ENCODE measurements at regions not wholly inside any gene's neighbourhood (a gene's known extent, or its start where the extent isn't known, plus 50 kb on each side); places are given as distances from the start of the nearest gene placed in this dataset.
A peak's percentile ranks its signal among the peaks of the same experiment; 100 is the strongest.

DNA sequence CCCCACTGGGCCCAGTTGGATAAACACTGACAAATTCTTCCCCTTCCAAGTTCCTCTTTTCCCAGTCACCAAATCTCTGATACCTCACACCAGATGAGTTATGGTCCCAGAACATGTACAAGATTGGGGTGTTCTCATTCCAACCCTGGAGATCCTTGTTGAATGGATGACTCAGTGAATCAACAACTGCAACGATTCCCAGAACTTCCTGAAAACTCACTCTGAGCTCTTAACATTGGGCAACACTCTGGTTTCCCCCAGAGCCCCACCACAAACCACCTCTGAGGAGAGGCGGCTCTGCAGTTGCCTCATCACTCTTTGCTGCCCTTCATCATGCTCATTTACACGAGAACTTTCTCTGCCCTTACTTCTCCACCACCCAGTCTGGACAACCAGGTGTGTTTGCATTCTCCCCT, 115.2 kb downstream of the MRPL14 start:
- CTCF ChIA-PET = interaction anchor here (0.8 to 3.0 kb wide), 3 partner anchors 10 to 51 kb away, joined by 3 to 17 read pairs (median 4); no protein-coding TSS in a partner anchor
- Histone ChIP-seq H3K79me2 (ENCODE audit: insufficient read depth, low read length) (no peaks in the 10 kb centered on the region), H3K27ac (ENCODE audit: low read depth, low read length) (no peak overlapping the region), H3K4me1 (ENCODE audit: control insufficient read depth in 1 of 2, insufficient read depth in 2 of 2, low read length in 2 of 2) (peaks cover 20 to 36% of the 10 kb centered on the region in 2 experiments), H3K4me2 (ENCODE audit: low read length) (peak overlapping the region; percentile 70), H3K4me3 (replicated peaks in 1 of 2; ENCODE audit: low read depth in 1 of 2, low read length in 2 of 2) (no peak overlapping the region), H3K27me3 (ENCODE audit: insufficient read depth, low read length) (no peaks in the 10 kb centered on the region), H3K9me3 (ENCODE audit: control insufficient read depth in 1 of 2, insufficient read depth in 1 of 2, low read depth in 1 of 2, low read length in 2 of 2) (no peaks in the 10 kb centered on the region), H3K9ac (ENCODE audit: low read length) (no peak overlapping the region), H4K20me1 (ENCODE audit: insufficient read depth) (no peaks in the 10 kb centered on the region), H2AFZ (ENCODE audit: low read depth, low read length, poor library complexity, severe bottlenecking) (no peak overlapping the region), H3K9me2 (ENCODE audit: insufficient read depth) (no peaks in the 10 kb centered on the region), H3K36me3 (ENCODE audit: control insufficient read depth in 1 of 2, insufficient read depth in 2 of 2, low read length in 2 of 2) (no peaks in the 10 kb centered on the region)
- no peak for TF ChIP-seq POLR2AphosphoS5 (IDR thresholded peaks at IDR 0.05; ENCODE audit: low read depth, low read length)
- TF ChIP-seq RAD21 (IDR thresholded peaks at IDR 0.05; ENCODE audit: low read depth) = no peak
- TF ChIP-seq FOSL1 (IDR thresholded peaks at IDR 0.05; ENCODE audit: low read depth) = no peak
- TF ChIP-seq CEBPB (IDR thresholded peaks at IDR 0.05; ENCODE audit: low read depth) = no peak
- TF ChIP-seq SRF (IDR thresholded peaks at IDR 0.05; ENCODE audit: low read depth) = no peak
- no peak for TF ChIP-seq SIN3A (IDR thresholded peaks at IDR 0.05; ENCODE audit: low read depth)
- TF ChIP-seq EZH2phosphoT487 (IDR thresholded peaks at IDR 0.05; ENCODE audit: borderline replicate concordance) = no peak
- TF ChIP-seq POLR2A (IDR thresholded peaks at IDR 0.05; ENCODE audit: borderline replicate concordance, extremely low read depth, insufficient read depth, insufficient read length) = no peak
- TF ChIP-seq ATF3 (IDR thresholded peaks at IDR 0.05) = no peak
- TF ChIP-seq EZH2 (IDR thresholded peaks at IDR 0.05) = no peak
- no peak for TF ChIP-seq ELF1 (IDR thresholded peaks at IDR 0.05; ENCODE audit: borderline replicate concordance, low read depth)
- RAD21 ChIA-PET (ENCODE audit: low non-redundant PET in 1 of 2, low total read pairs in 2 of 2, uncharacterized antibody in 2 of 2, unreplicated experiment in 2 of 2) = no interaction called here
- ATAC-seq = no peak
- POLR2A ChIA-PET = interaction anchor here (3.5 kb wide), 1 partner anchor 29 kb away, joined by 12 read pairs; no protein-coding TSS in a partner anchor
- BruUV-seq (replicated peaks) = no TSS peak
- no peak for DNase-seq (ENCODE audit: low read depth, low spot score)
- intact Hi-C loops (cut with micrococcal nuclease) = no loop called here

GRCh38 chr6:44011350-44011920, 115.8 kb downstream of the MRPL14 start:
- H2AFZ ChIP-seq (ENCODE audit: low read depth, low read length, poor library complexity, severe bottlenecking) = no peak overlapping the region
- peak overlapping the region; percentile 70 for H3K4me2 ChIP-seq (ENCODE audit: low read length)
- POLR2A ChIA-PET = interaction anchor here (0.9 to 3.5 kb wide), 5 partner anchors 10 to 62 kb away, joined by 4 to 12 read pairs (median 7); no protein-coding TSS in a partner anchor
- H3K9me3 ChIP-seq (ENCODE audit: control insufficient read depth in 1 of 2, insufficient read depth in 1 of 2, low read depth in 1 of 2, low read length in 2 of 2) = no peaks in the 10 kb centered on the region
- H3K9me2 ChIP-seq (ENCODE audit: insufficient read depth) = no peaks in the 10 kb centered on the region
- H3K36me3 ChIP-seq (ENCODE audit: control insufficient read depth in 1 of 2, insufficient read depth in 2 of 2, low read length in 2 of 2) = no peaks in the 10 kb centered on the region
- H3K27ac ChIP-seq (ENCODE audit: low read depth, low read length) = peak overlapping the region; percentile 24; the same call in 1 of the 2 replicates
- RAD21 ChIA-PET (ENCODE audit: low non-redundant PET in 1 of 2, low total read pairs in 2 of 2, uncharacterized antibody in 2 of 2, unreplicated experiment in 2 of 2) = interaction anchor here (1.1 to 1.4 kb wide), 3 partner anchors 52 to 68 kb away, joined by 3 to 4 read pairs (median 4); no protein-coding TSS in a partner anchor
- ATAC-seq (no peak), DNase-seq (ENCODE audit: low read depth, low spot score) (no peak)
- BruUV-seq (replicated peaks) = no TSS peak
- H3K9ac ChIP-seq (ENCODE audit: low read length) = no peak overlapping the region
- H3K4me1 ChIP-seq (ENCODE audit: control insufficient read depth in 1 of 2, insufficient read depth in 2 of 2, low read length in 2 of 2) = peaks cover 20 to 36% of the 10 kb centered on the region in 2 experiments
- intact Hi-C loops (cut with micrococcal nuclease) = no loop called here
- no peak overlapping the region for H3K4me3 ChIP-seq (replicated peaks in 1 of 2; ENCODE audit: low read depth in 1 of 2, low read length in 2 of 2)
- CTCF ChIA-PET = interaction anchor here (0.9 to 3.0 kb wide), 6 partner anchors 9 to 241 kb away, joined by 3 to 19 read pairs (median 4); partner anchors contain the start of gene VEGFA
- no peaks in the 10 kb centered on the region for H3K27me3 ChIP-seq (ENCODE audit: insufficient read depth, low read length)
- H4K20me1 ChIP-seq (ENCODE audit: insufficient read depth) = no peaks in the 10 kb centered on the region
- H3K79me2 ChIP-seq (ENCODE audit: insufficient read depth, low read length) = no peaks in the 10 kb centered on the region
- TF ChIP-seq EZH2phosphoT487 (IDR thresholded peaks at IDR 0.05; ENCODE audit: borderline replicate concordance) = no peak
- no peak for TF ChIP-seq TCF7L2 (IDR thresholded peaks at IDR 0.05; ENCODE audit: borderline replicate concordance, extremely low read depth, insufficient read depth, insufficient read length)
- TF ChIP-seq CBX3 (IDR thresholded peaks at IDR 0.05; ENCODE audit: low read depth) = no peak
- TF ChIP-seq POLR2AphosphoS5 (IDR thresholded peaks at IDR 0.05; ENCODE audit: low read depth, low read length) = no peak
- no peak for TF ChIP-seq ZBTB33 (IDR thresholded peaks at IDR 0.05; ENCODE audit: extremely low read depth, insufficient replicate concordance, low read length)
- no peak for TF ChIP-seq REST (IDR thresholded peaks at IDR 0.05; ENCODE audit: low read depth)

Data from HCT116 (cell line).